ENCODE measurements at regions not wholly inside any gene's neighbourhood (a gene's known extent, or its start where the extent isn't known, plus 50 kb on each side); places are given as distances from the start of the nearest gene placed in this dataset.

- TF ChIP-seq REST (IDR thresholded peaks at IDR 0.05; ENCODE audit: borderline replicate concordance) (peak; percentile 65; the same call in 1 of the 2 replicates), REST (CRISPR knock-in tag; IDR thresholded peaks at IDR 0.05; ENCODE audit: low read depth) (no peak), GATA2 (CRISPR knock-in tag; IDR thresholded peaks at IDR 0.05) (peak; percentile 58; the same call in 1 of the 2 replicates), MGA (IDR thresholded peaks at IDR 0.05) (no peak), MAZ (CRISPR knock-in tag; conservative IDR thresholded peaks at IDR 0.05 in 1 of 2, IDR thresholded peaks at IDR 0.05 in 1 of 2) (peak in 1 of 2 experiments; percentile 24; a peak in 1 of 4 replicates), MITF (IDR thresholded peaks at IDR 0.05) (no peak), BHLHE40 (IDR thresholded peaks at IDR 0.05; ENCODE audit: low read length) (no peak)
Observed at GRCh38 chr10:28432210-28432676, 100.7 kb upstream of the WAC start (continued).
